ENCODE measurements at regions not wholly inside any gene's neighbourhood (a gene's known extent, or its start where the extent isn't known, plus 50 kb on each side); places are given as distances from the start of the nearest gene placed in this dataset.

GRCh38 chr4:19403786-19404370 is 847.8 kb upstream of the SLIT2 start:
- TF ChIP-seq REST (IDR thresholded peaks at IDR 0.05; ENCODE audit: insufficient replicate concordance, low read depth) (no peak), POLR2AphosphoS5 (IDR thresholded peaks at IDR 0.05; ENCODE audit: low read depth) (no peak), CTCF (IDR thresholded peaks at IDR 0.05; ENCODE audit: insufficient read depth, low read length) (no peak), SPI1 (IDR thresholded peaks at IDR 0.05; ENCODE audit: borderline replicate concordance, low read depth) (no peak), GABPA (IDR thresholded peaks at IDR 0.05; ENCODE audit: low read depth) (no peak)

Measured in HL-60 (cell line).